Left ventricle myocardium inferior (tissue), 1 donor: ENCODE measurements at regions not wholly inside any gene's neighbourhood (a gene's known extent, or its start where the extent isn't known, plus 50 kb on each side); places are given as distances from the start of the nearest gene placed in this dataset.

Source experiments
- DNase-seq: peaks from one replicate; pipeline ENCODE4 v3.0.0-alpha.2; 2020
- H3K27ac ChIP-seq: fragments of 200-600 bp; replicated peaks from 2 replicates; pipeline ENCODE4 v1.8.0; 2021
- H3K27me3 ChIP-seq: fragments of 200-600 bp; 2 replicates; pipeline ENCODE4 v1.8.0; 2021; ENCODE audit warnings: low read depth
- H3K36me3 ChIP-seq: fragments of 200-600 bp; 2 replicates; pipeline ENCODE4 v1.8.0; 2021
- H3K4me1 ChIP-seq: fragments of 200-600 bp; 2 replicates; pipeline ENCODE4 v1.8.0; 2021
- H3K4me3 ChIP-seq: fragments of 200-600 bp; 2 replicates; pipeline ENCODE4 v1.8.0; 2021; ENCODE audit warnings: mild to moderate bottlenecking, moderate library complexity
- H3K9me3 ChIP-seq: fragments of 200-600 bp; replicated peaks from 2 replicates; pipeline ENCODE4 v1.8.0; 2021
- intact Hi-C: fragments of 100-400 bp; cut with micrococcal nuclease; formaldehyde crosslinking; loops from one replicate; pipeline ENCODE4 v1.11.0; 2022
- TF ChIP-seq, protein P1 (sequence below): fragments of 200-600 bp; IDR thresholded peaks from 2 replicates; pipeline ENCODE4 v1.8.0; 2021; ENCODE audit warnings: antibody characterized with exemption, mild to moderate bottlenecking, borderline replicate concordance
- donor health status: DM: no; HTN: yes; CAD: no; lungs with severe emphysema.

DNA sequence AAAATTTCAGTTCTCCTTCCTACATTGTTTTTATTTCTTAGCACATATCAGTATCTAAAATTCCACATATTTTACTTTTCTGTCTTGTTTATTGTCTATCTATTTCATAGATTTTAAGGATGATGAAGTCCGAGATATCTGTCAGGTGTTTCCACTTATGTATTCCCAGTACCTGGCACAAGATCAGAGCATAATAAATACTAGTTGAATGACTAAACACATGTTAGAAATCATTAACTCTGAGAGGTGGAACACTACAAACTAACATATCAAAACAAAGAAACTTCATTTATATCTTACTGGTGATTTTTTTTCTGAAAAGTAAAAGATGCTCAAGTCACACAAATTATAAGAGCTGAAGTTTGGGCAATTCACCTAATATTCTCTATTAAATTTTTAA, 1208.3 kb downstream of the PCDH9 start:
- Histone ChIP-seq H3K9me3 (peaks cover 6% of the 10 kb centered on the region), H3K4me1 (no peaks in the 10 kb centered on the region), H3K4me3 (no peak overlapping the region), H3K27ac (no peak overlapping the region), H3K36me3 (no peaks in the 10 kb centered on the region), H3K27me3 (no peaks in the 10 kb centered on the region)
- intact Hi-C loops = no loop called here
- TF ChIP-seq, protein P1, sequence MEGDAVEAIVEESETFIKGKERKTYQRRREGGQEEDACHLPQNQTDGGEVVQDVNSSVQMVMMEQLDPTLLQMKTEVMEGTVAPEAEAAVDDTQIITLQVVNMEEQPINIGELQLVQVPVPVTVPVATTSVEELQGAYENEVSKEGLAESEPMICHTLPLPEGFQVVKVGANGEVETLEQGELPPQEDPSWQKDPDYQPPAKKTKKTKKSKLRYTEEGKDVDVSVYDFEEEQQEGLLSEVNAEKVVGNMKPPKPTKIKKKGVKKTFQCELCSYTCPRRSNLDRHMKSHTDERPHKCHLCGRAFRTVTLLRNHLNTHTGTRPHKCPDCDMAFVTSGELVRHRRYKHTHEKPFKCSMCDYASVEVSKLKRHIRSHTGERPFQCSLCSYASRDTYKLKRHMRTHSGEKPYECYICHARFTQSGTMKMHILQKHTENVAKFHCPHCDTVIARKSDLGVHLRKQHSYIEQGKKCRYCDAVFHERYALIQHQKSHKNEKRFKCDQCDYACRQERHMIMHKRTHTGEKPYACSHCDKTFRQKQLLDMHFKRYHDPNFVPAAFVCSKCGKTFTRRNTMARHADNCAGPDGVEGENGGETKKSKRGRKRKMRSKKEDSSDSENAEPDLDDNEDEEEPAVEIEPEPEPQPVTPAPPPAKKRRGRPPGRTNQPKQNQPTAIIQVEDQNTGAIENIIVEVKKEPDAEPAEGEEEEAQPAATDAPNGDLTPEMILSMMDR = no peak
- no peak for DNase-seq

DNA sequence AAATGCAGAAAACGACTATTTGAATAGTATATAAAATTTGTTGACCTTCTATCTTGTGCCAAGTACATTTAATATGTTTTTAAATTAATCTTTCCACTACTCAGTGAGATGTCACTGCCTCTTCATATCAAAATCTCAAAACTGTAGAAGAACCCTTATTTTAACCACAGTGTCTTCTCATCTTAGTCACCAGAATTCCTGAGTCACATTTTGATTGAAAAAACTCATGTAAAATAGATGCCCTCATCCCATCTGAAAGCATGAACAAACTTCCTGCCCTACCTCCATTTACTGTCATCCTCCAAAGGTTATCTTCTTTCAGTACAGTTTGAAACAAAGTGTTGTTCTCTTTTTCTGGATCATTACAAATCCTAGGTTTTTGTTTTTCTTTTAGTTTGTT, 1215.4 kb downstream of the PCDH9 start:
- H3K4me3 ChIP-seq = no peak overlapping the region
- H3K27ac ChIP-seq = no peak overlapping the region
- H3K4me1 ChIP-seq = no peaks in the 10 kb centered on the region
- no peak for DNase-seq
- no peaks in the 10 kb centered on the region for H3K27me3 ChIP-seq
- TF ChIP-seq, protein P1 = no peak
- intact Hi-C loops = no loop called here
- H3K36me3 ChIP-seq = no peaks in the 10 kb centered on the region
- no peaks in the 10 kb centered on the region for H3K9me3 ChIP-seq

DNA sequence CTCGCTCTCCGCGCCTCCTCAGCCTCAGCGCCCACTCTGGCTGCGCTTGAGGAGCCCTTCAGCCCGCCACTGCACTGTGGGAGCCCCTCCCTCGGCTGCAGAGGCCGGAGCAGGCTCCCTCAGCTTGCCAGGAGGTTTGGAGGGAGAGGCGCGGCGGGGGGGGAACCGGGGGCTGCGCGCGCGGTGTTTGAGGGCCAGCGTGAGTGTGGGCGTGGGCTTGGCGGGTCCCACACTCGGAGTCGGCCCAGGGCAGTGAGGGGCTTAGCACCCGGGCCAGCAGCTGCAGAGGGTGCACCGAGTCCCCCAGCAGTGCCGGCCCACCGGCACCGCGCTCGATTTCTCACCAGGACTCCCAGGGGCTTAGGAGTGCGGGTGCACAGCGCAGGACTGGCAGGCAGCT, 1220.9 kb downstream of the PCDH9 start:
- Histone ChIP-seq H3K4me1 (no peaks in the 10 kb centered on the region), H3K9me3 (peaks cover 2% of the 10 kb centered on the region), H3K27me3 (no peaks in the 10 kb centered on the region), H3K36me3 (no peaks in the 10 kb centered on the region), H3K4me3 (no peak overlapping the region), H3K27ac (no peak overlapping the region)
- intact Hi-C loops = no loop called here
- TF ChIP-seq, protein P1 = no peak
- DNase-seq = no peak

DNA sequence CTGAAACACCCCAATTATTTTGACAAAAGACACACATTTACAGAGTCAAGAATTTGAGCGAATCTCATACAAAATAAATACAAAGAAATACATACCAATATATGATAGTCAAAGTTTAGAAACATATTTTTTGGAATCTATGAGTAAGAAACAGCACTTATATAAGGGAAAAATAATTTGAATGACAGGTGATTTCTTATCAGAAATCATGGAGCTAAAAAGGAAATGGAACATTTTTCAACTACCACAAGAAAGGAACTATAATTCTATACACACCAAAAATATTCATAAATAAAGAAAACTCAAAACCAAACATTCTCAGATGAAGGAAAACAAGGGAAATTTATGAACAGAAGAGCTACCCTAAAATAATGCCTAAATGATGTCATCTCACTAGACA, 1226.6 kb downstream of the PCDH9 start:
- Histone ChIP-seq H3K4me1 (no peaks in the 10 kb centered on the region), H3K36me3 (no peaks in the 10 kb centered on the region), H3K27me3 (no peaks in the 10 kb centered on the region), H3K4me3 (no peak overlapping the region), H3K27ac (no peak overlapping the region), H3K9me3 (peaks cover 14% of the 10 kb centered on the region)
- intact Hi-C loops = no loop called here
- DNase-seq = no peak
- TF ChIP-seq, protein P1 = no peak

DNA sequence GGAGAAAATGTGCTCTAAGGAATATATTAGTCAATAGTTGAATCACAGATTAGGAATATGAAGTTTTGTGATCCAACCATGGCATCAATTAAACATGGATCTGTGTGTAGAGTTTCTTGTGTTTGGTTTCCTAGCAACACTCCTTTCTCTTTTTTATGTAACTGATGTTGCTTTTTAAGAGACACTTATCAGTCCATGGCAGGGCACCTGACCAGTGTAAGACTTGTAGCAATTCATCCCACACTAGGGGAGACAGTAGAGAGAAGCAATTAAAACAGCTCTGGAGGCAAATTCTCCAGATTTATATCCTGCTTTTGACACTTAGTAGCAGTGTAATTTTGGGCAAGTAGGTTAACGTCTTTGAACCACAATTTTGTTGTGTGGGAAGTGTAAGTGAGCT, 1229.0 kb downstream of the PCDH9 start:
- H3K4me3 ChIP-seq = no peak overlapping the region
- no peaks in the 10 kb centered on the region for H3K36me3 ChIP-seq
- TF ChIP-seq, protein P1 = no peak
- no peak overlapping the region for H3K27ac ChIP-seq
- H3K9me3 ChIP-seq = peaks cover 14% of the 10 kb centered on the region
- DNase-seq = no peak
- no peaks in the 10 kb centered on the region for H3K27me3 ChIP-seq
- no peaks in the 10 kb centered on the region for H3K4me1 ChIP-seq
- intact Hi-C loops = no loop called here

DNA sequence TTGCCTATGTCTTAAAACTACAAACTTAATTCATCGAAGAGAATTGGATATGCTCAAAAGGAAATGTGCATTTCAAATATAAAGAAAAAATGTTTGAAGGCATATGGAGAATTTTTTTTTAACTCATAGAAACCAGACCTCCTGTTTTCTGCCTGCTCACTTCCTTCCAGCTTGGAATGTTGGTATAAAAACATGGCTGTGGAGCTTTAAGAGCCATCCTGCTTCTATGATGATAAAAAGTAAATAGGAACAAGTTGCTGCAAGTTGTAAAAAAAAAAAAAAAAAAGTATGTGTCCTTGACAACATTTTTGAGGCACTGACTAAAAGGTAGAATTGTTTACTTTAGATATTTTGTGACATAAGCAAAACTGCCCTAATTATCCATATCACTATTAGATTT, 1230.7 kb downstream of the PCDH9 start:
- no peak for DNase-seq
- Histone ChIP-seq H3K36me3 (no peaks in the 10 kb centered on the region), H3K4me1 (no peaks in the 10 kb centered on the region), H3K9me3 (peaks cover 14% of the 10 kb centered on the region), H3K27me3 (no peaks in the 10 kb centered on the region), H3K4me3 (no peak overlapping the region), H3K27ac (no peak overlapping the region)
- TF ChIP-seq, protein P1 = no peak
- intact Hi-C loops = no loop called here
